ENCODE measurements at regions not wholly inside any gene's neighbourhood (a gene's known extent, or its start where the extent isn't known, plus 50 kb on each side); places are given as distances from the start of the nearest gene placed in this dataset.

DNA sequence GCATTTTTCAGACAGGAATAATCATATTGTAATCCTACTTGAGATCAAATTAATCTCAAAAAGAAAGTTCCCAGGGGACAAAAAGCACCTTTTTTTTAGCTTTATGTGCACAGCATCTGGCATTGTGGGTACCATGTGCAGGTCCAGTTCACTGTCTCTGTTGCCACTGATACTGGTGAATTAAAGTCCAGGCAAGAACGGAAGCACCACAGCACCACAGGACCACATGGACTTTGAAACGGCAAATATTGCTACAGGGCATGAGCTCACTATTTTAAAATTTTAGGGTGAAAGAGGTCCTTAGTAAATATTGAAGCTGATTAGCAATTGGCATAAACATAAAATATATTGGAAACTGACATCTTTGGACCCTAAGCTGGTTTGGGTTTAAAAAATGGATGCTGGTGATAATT is 709.0 kb downstream of the EPM2A start (continued):
- TF ChIP-seq, protein P1, sequence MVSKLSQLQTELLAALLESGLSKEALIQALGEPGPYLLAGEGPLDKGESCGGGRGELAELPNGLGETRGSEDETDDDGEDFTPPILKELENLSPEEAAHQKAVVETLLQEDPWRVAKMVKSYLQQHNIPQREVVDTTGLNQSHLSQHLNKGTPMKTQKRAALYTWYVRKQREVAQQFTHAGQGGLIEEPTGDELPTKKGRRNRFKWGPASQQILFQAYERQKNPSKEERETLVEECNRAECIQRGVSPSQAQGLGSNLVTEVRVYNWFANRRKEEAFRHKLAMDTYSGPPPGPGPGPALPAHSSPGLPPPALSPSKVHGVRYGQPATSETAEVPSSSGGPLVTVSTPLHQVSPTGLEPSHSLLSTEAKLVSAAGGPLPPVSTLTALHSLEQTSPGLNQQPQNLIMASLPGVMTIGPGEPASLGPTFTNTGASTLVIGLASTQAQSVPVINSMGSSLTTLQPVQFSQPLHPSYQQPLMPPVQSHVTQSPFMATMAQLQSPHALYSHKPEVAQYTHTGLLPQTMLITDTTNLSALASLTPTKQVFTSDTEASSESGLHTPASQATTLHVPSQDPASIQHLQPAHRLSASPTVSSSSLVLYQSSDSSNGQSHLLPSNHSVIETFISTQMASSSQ (IDR thresholded peaks at IDR 0.05; ENCODE audit: low read depth) = peak; percentile 74
- TF ChIP-seq, protein P1 (CRISPR knock-in tag; IDR thresholded peaks at IDR 0.05; ENCODE audit: borderline replicate concordance) = peak; percentile 53; the same call in 1 of the 2 replicates
- TF ChIP-seq ZNF34 (CRISPR knock-in tag; IDR thresholded peaks at IDR 0.05; ENCODE audit: borderline replicate concordance) (no peak), MEIS2 (CRISPR knock-in tag; IDR thresholded peaks at IDR 0.05) (peak; percentile 82), ZNF232 (CRISPR knock-in tag; IDR thresholded peaks at IDR 0.05; ENCODE audit: borderline replicate concordance) (peak; percentile 69; the same call in 1 of the 2 replicates), SCMH1 (CRISPR knock-in tag; IDR thresholded peaks at IDR 0.05; ENCODE audit: borderline replicate concordance) (no peak), SOX13 (IDR thresholded peaks at IDR 0.05) (peak; percentile 69; the same call in 1 of the 2 replicates), SOX13 (CRISPR knock-in tag; conservative IDR thresholded peaks at IDR 0.05 in 1 of 2, IDR thresholded peaks at IDR 0.05 in 1 of 2) (peak in 1 of 2 experiments; percentile 90; a peak in 2 of 4 replicates), PPARG (CRISPR knock-in tag; conservative IDR thresholded peaks at IDR 0.05) (peak; percentile 84), ZNF782 (CRISPR knock-in tag; IDR thresholded peaks at IDR 0.05; ENCODE audit: borderline replicate concordance) (no peak), ZNF263 (CRISPR knock-in tag; IDR thresholded peaks at IDR 0.05) (no peak), ZFP36L2 (CRISPR knock-in tag; IDR thresholded peaks at IDR 0.05) (no peak), MYNN (CRISPR knock-in tag; IDR thresholded peaks at IDR 0.05; ENCODE audit: low read depth) (no peak)
- TF ChIP-seq, protein P2, sequence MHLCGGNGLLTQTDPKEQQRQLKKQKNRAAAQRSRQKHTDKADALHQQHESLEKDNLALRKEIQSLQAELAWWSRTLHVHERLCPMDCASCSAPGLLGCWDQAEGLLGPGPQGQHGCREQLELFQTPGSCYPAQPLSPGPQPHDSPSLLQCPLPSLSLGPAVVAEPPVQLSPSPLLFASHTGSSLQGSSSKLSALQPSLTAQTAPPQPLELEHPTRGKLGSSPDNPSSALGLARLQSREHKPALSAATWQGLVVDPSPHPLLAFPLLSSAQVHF (CRISPR knock-in tag; IDR thresholded peaks at IDR 0.05) = no peak
- TF ChIP-seq, protein P3, sequence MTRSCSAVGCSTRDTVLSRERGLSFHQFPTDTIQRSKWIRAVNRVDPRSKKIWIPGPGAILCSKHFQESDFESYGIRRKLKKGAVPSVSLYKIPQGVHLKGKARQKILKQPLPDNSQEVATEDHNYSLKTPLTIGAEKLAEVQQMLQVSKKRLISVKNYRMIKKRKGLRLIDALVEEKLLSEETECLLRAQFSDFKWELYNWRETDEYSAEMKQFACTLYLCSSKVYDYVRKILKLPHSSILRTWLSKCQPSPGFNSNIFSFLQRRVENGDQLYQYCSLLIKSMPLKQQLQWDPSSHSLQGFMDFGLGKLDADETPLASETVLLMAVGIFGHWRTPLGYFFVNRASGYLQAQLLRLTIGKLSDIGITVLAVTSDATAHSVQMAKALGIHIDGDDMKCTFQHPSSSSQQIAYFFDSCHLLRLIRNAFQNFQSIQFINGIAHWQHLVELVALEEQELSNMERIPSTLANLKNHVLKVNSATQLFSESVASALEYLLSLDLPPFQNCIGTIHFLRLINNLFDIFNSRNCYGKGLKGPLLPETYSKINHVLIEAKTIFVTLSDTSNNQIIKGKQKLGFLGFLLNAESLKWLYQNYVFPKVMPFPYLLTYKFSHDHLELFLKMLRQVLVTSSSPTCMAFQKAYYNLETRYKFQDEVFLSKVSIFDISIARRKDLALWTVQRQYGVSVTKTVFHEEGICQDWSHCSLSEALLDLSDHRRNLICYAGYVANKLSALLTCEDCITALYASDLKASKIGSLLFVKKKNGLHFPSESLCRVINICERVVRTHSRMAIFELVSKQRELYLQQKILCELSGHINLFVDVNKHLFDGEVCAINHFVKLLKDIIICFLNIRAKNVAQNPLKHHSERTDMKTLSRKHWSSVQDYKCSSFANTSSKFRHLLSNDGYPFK (CRISPR knock-in tag; IDR thresholded peaks at IDR 0.05; ENCODE audit: borderline replicate concordance) = no peak
- TF ChIP-seq, protein P4, sequence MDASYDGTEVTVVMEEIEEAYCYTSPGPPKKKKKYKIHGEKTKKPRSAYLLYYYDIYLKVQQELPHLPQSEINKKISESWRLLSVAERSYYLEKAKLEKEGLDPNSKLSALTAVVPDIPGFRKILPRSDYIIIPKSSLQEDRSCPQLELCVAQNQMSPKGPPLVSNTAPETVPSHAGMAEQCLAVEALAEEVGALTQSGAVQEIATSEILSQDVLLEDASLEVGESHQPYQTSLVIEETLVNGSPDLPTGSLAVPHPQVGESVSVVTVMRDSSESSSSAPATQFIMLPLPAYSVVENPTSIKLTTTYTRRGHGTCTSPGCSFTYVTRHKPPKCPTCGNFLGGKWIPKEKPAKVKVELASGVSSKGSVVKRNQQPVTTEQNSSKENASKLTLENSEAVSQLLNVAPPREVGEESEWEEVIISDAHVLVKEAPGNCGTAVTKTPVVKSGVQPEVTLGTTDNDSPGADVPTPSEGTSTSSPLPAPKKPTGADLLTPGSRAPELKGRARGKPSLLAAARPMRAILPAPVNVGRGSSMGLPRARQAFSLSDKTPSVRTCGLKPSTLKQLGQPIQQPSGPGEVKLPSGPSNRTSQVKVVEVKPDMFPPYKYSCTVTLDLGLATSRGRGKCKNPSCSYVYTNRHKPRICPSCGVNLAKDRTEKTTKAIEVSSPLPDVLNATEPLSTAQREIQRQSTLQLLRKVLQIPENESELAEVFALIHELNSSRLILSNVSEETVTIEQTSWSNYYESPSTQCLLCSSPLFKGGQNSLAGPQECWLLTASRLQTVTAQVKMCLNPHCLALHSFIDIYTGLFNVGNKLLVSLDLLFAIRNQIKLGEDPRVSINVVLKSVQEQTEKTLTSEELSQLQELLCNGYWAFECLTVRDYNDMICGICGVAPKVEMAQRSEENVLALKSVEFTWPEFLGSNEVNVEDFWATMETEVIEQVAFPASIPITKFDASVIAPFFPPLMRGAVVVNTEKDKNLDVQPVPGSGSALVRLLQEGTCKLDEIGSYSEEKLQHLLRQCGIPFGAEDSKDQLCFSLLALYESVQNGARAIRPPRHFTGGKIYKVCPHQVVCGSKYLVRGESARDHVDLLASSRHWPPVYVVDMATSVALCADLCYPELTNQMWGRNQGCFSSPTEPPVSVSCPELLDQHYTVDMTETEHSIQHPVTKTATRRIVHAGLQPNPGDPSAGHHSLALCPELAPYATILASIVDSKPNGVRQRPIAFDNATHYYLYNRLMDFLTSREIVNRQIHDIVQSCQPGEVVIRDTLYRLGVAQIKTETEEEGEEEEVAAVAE (CRISPR knock-in tag; IDR thresholded peaks at IDR 0.05; ENCODE audit: borderline replicate concordance) = peak; percentile 80

All from HepG2 (cell line).